ENCODE measurements at regions not wholly inside any gene's neighbourhood (a gene's known extent, or its start where the extent isn't known, plus 50 kb on each side); places are given as distances from the start of the nearest gene placed in this dataset.
A peak's percentile ranks its signal among the peaks of the same experiment; 100 is the strongest.
"Not testable (repeated sequence)": the region's sequence is repeated elsewhere in the genome, so short reads cannot be mapped to it uniquely, and the experiment has no call there.

- DNase-seq, result not testable (repeated sequence)
Observed at GRCh38 chr3:80897005-80897404, 864.4 kb downstream of the GBE1 start.

- no peak for DNase-seq
Observed at GRCh38 chr3:80890571-80890970, 870.9 kb downstream of the GBE1 start.

- DNase-seq, result no peak
Observed at GRCh38 chr3:80889535-80889934, 871.9 kb downstream of the GBE1 start.

- DNase-seq, result no peak
Observed at GRCh38 chr3:80870476-80871041, 890.9 kb downstream of the GBE1 start.

GRCh38 chr3:80855482-80855881, 906.0 kb downstream of the GBE1 start:
- DNase-seq, result no peak

- DNase-seq, result no peak
Observed at GRCh38 chr3:80836395-80836794, 925.0 kb downstream of the GBE1 start.

GRCh38 chr3:80807577-80807976, 953.9 kb downstream of the GBE1 start:
- DNase-seq, result no peak

GRCh38 chr3:80806673-80807072, 954.8 kb downstream of the GBE1 start:
- no peak for DNase-seq

GRCh38 chr3:80788914-80789313, 972.5 kb downstream of the GBE1 start:
- DNase-seq, result no peak

- DNase-seq, result no peak
Observed at GRCh38 chr3:80785875-80786274, 975.6 kb downstream of the GBE1 start.

- no peak for DNase-seq
Observed at GRCh38 chr3:80785475-80785874, 976.0 kb downstream of the GBE1 start.

GRCh38 chr3:80771085-80771484, 990.4 kb downstream of the GBE1 start:
- peak in 1 of 2 donors; percentile 1 for DNase-seq

- peak in 1 of 2 donors; percentile 4 for DNase-seq
Observed at GRCh38 chr3:80770106-80771074, 991.1 kb downstream of the GBE1 start.

- DNase-seq, result no peak
Observed at GRCh38 chr3:80769683-80770082, 991.8 kb downstream of the GBE1 start.

- no peak for DNase-seq
Observed at GRCh38 chr3:80767604-80768003, 993.8 kb downstream of the GBE1 start.

GRCh38 chr3:80754969-80755368, 987.2 kb upstream of the ROBO1 start:
- DNase-seq, result no peak

- no peak for DNase-seq
Observed at GRCh38 chr3:80753021-80753420, 985.2 kb upstream of the ROBO1 start.

- no peak for DNase-seq
Observed at GRCh38 chr3:80750637-80751036, 982.8 kb upstream of the ROBO1 start.

- no peak for DNase-seq
Observed at GRCh38 chr3:80734920-80735319, 967.1 kb upstream of the ROBO1 start.

GRCh38 chr3:80734483-80734882, 966.7 kb upstream of the ROBO1 start:
- no peak for DNase-seq

GRCh38 chr3:80733522-80734176, 965.9 kb upstream of the ROBO1 start:
- no peak for DNase-seq

- not testable (repeated sequence) for DNase-seq
Observed at GRCh38 chr3:80727561-80727960, 959.8 kb upstream of the ROBO1 start.

- not testable (repeated sequence) for DNase-seq
Observed at GRCh38 chr3:80709597-80710322, 942.0 kb upstream of the ROBO1 start.
